Hindlimb muscle (tissue), 1 donor: ENCODE measurements at regions not wholly inside any gene's neighbourhood (a gene's known extent, or its start where the extent isn't known, plus 50 kb on each side); places are given as distances from the start of the nearest gene placed in this dataset.
"Not testable (repeated sequence)": the region's sequence is repeated elsewhere in the genome, so short reads cannot be mapped to it uniquely, and the experiment has no call there.

ENCODE experiments used
- DNase-seq: peaks from one replicate; pipeline ENCODE4 v3.0.0-alpha.2; 2013

- not testable (repeated sequence) for DNase-seq
Observed at GRCh38 chr14:105697955-105698354, 171.6 kb downstream of the TMEM121 start.

GRCh38 chr14:105698940-105699556, 172.7 kb downstream of the TMEM121 start:
- DNase-seq, result not testable (repeated sequence)

- not testable (repeated sequence) for DNase-seq
Observed at GRCh38 chr14:105699706-105700105, 173.3 kb downstream of the TMEM121 start.

GRCh38 chr14:105700146-105700545, 173.8 kb downstream of the TMEM121 start:
- not testable (repeated sequence) for DNase-seq

GRCh38 chr14:105700622-105701288, 174.4 kb downstream of the TMEM121 start:
- no peak for DNase-seq

- no peak for DNase-seq
Observed at GRCh38 chr14:105701456-105702274, 175.3 kb downstream of the TMEM121 start.

- DNase-seq, result no peak
Observed at GRCh38 chr14:105702275-105702817, 176.0 kb downstream of the TMEM121 start.

- not testable (repeated sequence) for DNase-seq
Observed at GRCh38 chr14:105703044-105703665, 176.8 kb downstream of the TMEM121 start.

GRCh38 chr14:105704091-105704490, 177.7 kb downstream of the TMEM121 start:
- not testable (repeated sequence) for DNase-seq

GRCh38 chr14:105704492-105704891, 178.1 kb downstream of the TMEM121 start:
- not testable (repeated sequence) for DNase-seq

- not testable (repeated sequence) for DNase-seq
Observed at GRCh38 chr14:105705512-105705861, 179.1 kb downstream of the TMEM121 start.

- not testable (repeated sequence) for DNase-seq
Observed at GRCh38 chr14:105705862-105706700, 179.7 kb downstream of the TMEM121 start.

GRCh38 chr14:105706701-105707019, 180.3 kb downstream of the TMEM121 start:
- not testable (repeated sequence) for DNase-seq

GRCh38 chr14:105707099-105707498, 180.7 kb downstream of the TMEM121 start:
- DNase-seq, result not testable (repeated sequence)

- not testable (repeated sequence) for DNase-seq
Observed at GRCh38 chr14:105707723-105708151, 181.4 kb downstream of the TMEM121 start.

- not testable (repeated sequence) for DNase-seq
Observed at GRCh38 chr14:105708251-105709134, 182.1 kb downstream of the TMEM121 start.

- DNase-seq, result no peak
Observed at GRCh38 chr14:105709281-105710118, 183.1 kb downstream of the TMEM121 start.

- no peak for DNase-seq
Observed at GRCh38 chr14:105710119-105711043, 184.0 kb downstream of the TMEM121 start.
